ENCODE measurements at regions not wholly inside any gene's neighbourhood (a gene's known extent, or its start where the extent isn't known, plus 50 kb on each side); places are given as distances from the start of the nearest gene placed in this dataset.

- H3F3A ChIP-seq (ENCODE audit: insufficient read depth), result no peaks in the 10 kb centered on the region
- H2AFZ ChIP-seq (ENCODE audit: low read depth, low read length, severe bottlenecking), result no peak overlapping the region
- no peak overlapping the region for H3K27ac ChIP-seq (ENCODE audit: low read depth, low read length)
- H3K27me3 ChIP-seq (ENCODE audit: low read length), result no peaks in the 10 kb centered on the region
- H4K20me1 ChIP-seq (ENCODE audit: low read depth, low read length), result no peaks in the 10 kb centered on the region
- no peak for TF ChIP-seq EZH2phosphoT487 (conservative IDR thresholded peaks at IDR 0.05; ENCODE audit: low read length)
- TF ChIP-seq, protein P1, sequence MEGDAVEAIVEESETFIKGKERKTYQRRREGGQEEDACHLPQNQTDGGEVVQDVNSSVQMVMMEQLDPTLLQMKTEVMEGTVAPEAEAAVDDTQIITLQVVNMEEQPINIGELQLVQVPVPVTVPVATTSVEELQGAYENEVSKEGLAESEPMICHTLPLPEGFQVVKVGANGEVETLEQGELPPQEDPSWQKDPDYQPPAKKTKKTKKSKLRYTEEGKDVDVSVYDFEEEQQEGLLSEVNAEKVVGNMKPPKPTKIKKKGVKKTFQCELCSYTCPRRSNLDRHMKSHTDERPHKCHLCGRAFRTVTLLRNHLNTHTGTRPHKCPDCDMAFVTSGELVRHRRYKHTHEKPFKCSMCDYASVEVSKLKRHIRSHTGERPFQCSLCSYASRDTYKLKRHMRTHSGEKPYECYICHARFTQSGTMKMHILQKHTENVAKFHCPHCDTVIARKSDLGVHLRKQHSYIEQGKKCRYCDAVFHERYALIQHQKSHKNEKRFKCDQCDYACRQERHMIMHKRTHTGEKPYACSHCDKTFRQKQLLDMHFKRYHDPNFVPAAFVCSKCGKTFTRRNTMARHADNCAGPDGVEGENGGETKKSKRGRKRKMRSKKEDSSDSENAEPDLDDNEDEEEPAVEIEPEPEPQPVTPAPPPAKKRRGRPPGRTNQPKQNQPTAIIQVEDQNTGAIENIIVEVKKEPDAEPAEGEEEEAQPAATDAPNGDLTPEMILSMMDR (IDR thresholded peaks at IDR 0.05; ENCODE audit: insufficient read depth, low read length, poor library complexity, severe bottlenecking), result no peak
- no peaks in the 10 kb centered on the region for H3K36me3 ChIP-seq (ENCODE audit: low read length)
- H3K9me2 ChIP-seq (replicated peaks; ENCODE audit: insufficient read depth, low read length), result no peaks in the 10 kb centered on the region
- no peak overlapping the region for H3K4me2 ChIP-seq (ENCODE audit: low read depth, low read length, poor library complexity, severe bottlenecking)
- no peak overlapping the region for H3K4me3 ChIP-seq (ENCODE audit: insufficient read depth, low read length, poor library complexity, severe bottlenecking)
- H3K9ac ChIP-seq (ENCODE audit: low read length), result no peak overlapping the region
- H3K9me3 ChIP-seq (ENCODE audit: insufficient read depth, low read length), result no peaks in the 10 kb centered on the region
- no peaks in the 10 kb centered on the region for H3K79me2 ChIP-seq (ENCODE audit: insufficient read depth, low read length)
Observed at GRCh38 chr2:53064154-53064553, 703.5 kb upstream of the CHAC2 start.

DNA sequence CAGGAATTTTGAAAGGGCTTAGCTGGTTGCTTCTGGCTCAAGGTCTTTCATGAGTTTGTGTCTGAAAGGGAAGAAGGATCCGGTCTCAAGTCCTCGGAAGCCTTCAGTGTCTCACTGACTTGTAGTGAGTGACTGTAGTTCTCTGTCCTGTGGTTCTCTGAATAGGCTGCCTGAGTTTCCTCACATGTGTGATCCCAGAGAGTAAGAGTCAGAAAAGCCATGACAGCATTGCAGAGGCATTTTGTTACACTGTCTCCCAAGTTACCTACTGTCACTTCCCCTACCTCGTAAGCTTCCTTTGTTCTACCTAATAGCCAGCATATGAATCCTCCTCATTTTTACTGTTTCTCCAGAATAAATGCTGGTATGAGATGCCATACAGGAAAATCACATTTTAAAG lies 709.1 kb upstream of the CHAC2 start:
- Histone ChIP-seq H3K27me3 (ENCODE audit: low read length) (no peaks in the 10 kb centered on the region), H3K36me3 (ENCODE audit: low read length) (no peaks in the 10 kb centered on the region), H3K79me2 (ENCODE audit: insufficient read depth, low read length) (no peaks in the 10 kb centered on the region), H3F3A (ENCODE audit: insufficient read depth) (no peaks in the 10 kb centered on the region), H3K4me3 (ENCODE audit: insufficient read depth, low read length, poor library complexity, severe bottlenecking) (no peak overlapping the region), H3K4me2 (ENCODE audit: low read depth, low read length, poor library complexity, severe bottlenecking) (no peak overlapping the region), H3K27ac (ENCODE audit: low read depth, low read length) (no peak overlapping the region), H3K9ac (ENCODE audit: low read length) (no peak overlapping the region), H2AFZ (ENCODE audit: low read depth, low read length, severe bottlenecking) (no peak overlapping the region), H3K9me3 (ENCODE audit: insufficient read depth, low read length) (no peaks in the 10 kb centered on the region), H4K20me1 (ENCODE audit: low read depth, low read length) (no peaks in the 10 kb centered on the region), H3K9me2 (replicated peaks; ENCODE audit: insufficient read depth, low read length) (no peaks in the 10 kb centered on the region)
- TF ChIP-seq EZH2phosphoT487 (conservative IDR thresholded peaks at IDR 0.05; ENCODE audit: low read length), result no peak
- TF ChIP-seq, protein P1 (IDR thresholded peaks at IDR 0.05; ENCODE audit: insufficient read depth, low read length, poor library complexity, severe bottlenecking), result no peak

DNA sequence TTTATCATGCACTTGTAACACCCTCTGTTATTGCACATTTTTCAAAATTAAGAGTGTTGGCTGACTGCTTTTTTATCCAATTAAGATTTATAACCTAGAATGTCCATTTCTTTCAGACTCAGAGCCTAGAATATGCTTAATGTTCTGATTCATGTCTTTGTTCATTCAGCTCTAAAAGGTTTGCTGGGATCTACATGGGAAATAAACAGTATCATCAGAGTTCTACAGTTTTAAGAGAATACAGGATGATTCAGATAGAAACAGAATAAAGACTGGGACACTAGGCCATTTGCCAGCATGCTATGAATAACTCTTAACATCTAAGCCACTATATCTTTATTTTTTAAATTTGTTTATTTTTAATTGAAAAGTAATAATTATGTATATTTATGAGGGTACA lies 713.7 kb upstream of the CHAC2 start:
- Histone ChIP-seq H3K36me3 (ENCODE audit: low read length) (no peaks in the 10 kb centered on the region), H4K20me1 (ENCODE audit: low read depth, low read length) (no peaks in the 10 kb centered on the region), H3F3A (ENCODE audit: insufficient read depth) (no peaks in the 10 kb centered on the region), H3K4me2 (ENCODE audit: low read depth, low read length, poor library complexity, severe bottlenecking) (no peak overlapping the region), H3K4me3 (ENCODE audit: insufficient read depth, low read length, poor library complexity, severe bottlenecking) (no peak overlapping the region), H3K27me3 (ENCODE audit: low read length) (no peaks in the 10 kb centered on the region), H3K79me2 (ENCODE audit: insufficient read depth, low read length) (no peaks in the 10 kb centered on the region), H3K27ac (ENCODE audit: low read depth, low read length) (no peak overlapping the region), H3K9ac (ENCODE audit: low read length) (no peak overlapping the region), H3K9me2 (replicated peaks; ENCODE audit: insufficient read depth, low read length) (no peaks in the 10 kb centered on the region), H2AFZ (ENCODE audit: low read depth, low read length, severe bottlenecking) (no peak overlapping the region), H3K9me3 (ENCODE audit: insufficient read depth, low read length) (no peaks in the 10 kb centered on the region)
- TF ChIP-seq EZH2phosphoT487 (conservative IDR thresholded peaks at IDR 0.05; ENCODE audit: low read length), result no peak
- TF ChIP-seq, protein P1 (IDR thresholded peaks at IDR 0.05; ENCODE audit: insufficient read depth, low read length, poor library complexity, severe bottlenecking), result no peak

Measured in SU-DHL-6 (cell line).